K562 (cell line): ENCODE measurements at regions not wholly inside any gene's neighbourhood (a gene's known extent, or its start where the extent isn't known, plus 50 kb on each side); places are given as distances from the start of the nearest gene placed in this dataset.

Source experiments
- ARID3A ChIP-seq: IDR thresholded peaks from 2 replicates; pipeline ENCODE4 v1.6.1; 2012; ENCODE audit warnings: low read depth, low read length, improper control_type of control experiment, borderline replicate concordance
- BHLHE40 ChIP-seq: IDR thresholded peaks from 2 replicates; pipeline ENCODE4 v1.6.1; 2011; ENCODE audit warnings: low read length, improper control_type of control experiment
- CBFB ChIP-seq: sonication (generic); formaldehyde crosslinking; IDR thresholded peaks from 2 replicates; pipeline ENCODE4 v1.4.0; 2020; ENCODE audit warnings: mild to moderate bottlenecking, missing genetic modification reagents
- CTCF ChIP-seq, 3 experiments: IDR thresholded peaks in 2 of 3; conservative IDR thresholded peaks in 1 of 3; 2 replicates each; pipeline ENCODE4 v1.5.1; 2011 to 2012; ENCODE audit warnings: low read length in 3 of 3, mild to moderate bottlenecking in 3 of 3, control low read depth in 2 of 3, improper control_type of control experiment in 1 of 3, inconsistent platforms in 1 of 3, low read depth in 1 of 3, mixed read lengths in 1 of 3, moderate library complexity in 1 of 3; ENCODE audit not compliant: insufficient read depth in 2 of 3
- RREB1 ChIP-seq: fragments of 250-450 bp; sonication (Bioruptor Pico); IDR thresholded peaks from 2 replicates; pipeline ENCODE4 v1.4.0; 2020
- TAF15 ChIP-seq: fragments of 200-400 bp; formaldehyde crosslinking; IDR thresholded peaks from 2 replicates; pipeline ENCODE4 v1.6.1; 2017; ENCODE audit warnings: mild to moderate bottlenecking, low read depth, low read length, moderate library complexity
- ZFP91 ChIP-seq: sonication (generic); formaldehyde crosslinking; IDR thresholded peaks from 2 replicates; pipeline ENCODE4 v1.8.0; 2022; ENCODE audit warnings: mild to moderate bottlenecking, missing genetic modification reagents
- ZNF143 ChIP-seq: sonication (generic); formaldehyde crosslinking; IDR thresholded peaks from 2 replicates; pipeline ENCODE4 v1.9.0; 2022; ENCODE audit warnings: mild to moderate bottlenecking, missing genetic modification reagents
- ZNF347 ChIP-seq: fragments of 450-650 bp; formaldehyde crosslinking; IDR thresholded peaks from 2 replicates; pipeline ENCODE4 v1.4.0; 2020; ENCODE audit warnings: low read depth, mild to moderate bottlenecking, moderate library complexity
- ZNF696 ChIP-seq: fragments of 250-450 bp; sonication (Bioruptor Pico); conservative IDR thresholded peaks from 2 replicates; pipeline ENCODE4 v1.4.0; 2020; ENCODE audit warnings: mild to moderate bottlenecking, moderate library complexity

- TF ChIP-seq ZFP91 (CRISPR knock-in tag) (no peak), ZNF696 (CRISPR knock-in tag) (no peak), RREB1 (no peak), CBFB (no peak), ZNF347 (no peak), ZNF143 (CRISPR knock-in tag) (no peak), TAF15 (no peak), BHLHE40 (no peak), CTCF (IDR thresholded peaks at IDR 0.05 in 2 of 3, conservative IDR thresholded peaks at IDR 0.05 in 1 of 3; ENCODE audit: insufficient read depth in 2 of 3, low read depth in 1 of 3, low read length in 3 of 3) (no peak), ARID3A (no peak)
Measured at GRCh38 chr17:53949473-53950090, 126.9 kb downstream of the KIF2B start (continued).
